Panc1 (cell line): ENCODE measurements at regions not wholly inside any gene's neighbourhood (a gene's known extent, or its start where the extent isn't known, plus 50 kb on each side); places are given as distances from the start of the nearest gene placed in this dataset.

Source experiments
- ATAC-seq: fragments of 200-7000 bp; cut with Tn5 transposase; 2 replicates; pipeline ENCODE4 v1.9.1; 2020; ENCODE audit warnings: mild to moderate bottlenecking, moderate library complexity
- BruUV-seq: library from RNA; stranded (reverse); fragments of 400-500 nt; replicated peaks from 2 replicates; lab custom pipeline; 2021; lab: Mats Ljungman, UMichigan
- CTCF ChIA-PET: fragments of 300-600 bp; sonication (Branson Sonifier 250); formaldehyde crosslinking; loops from one replicate; lab custom pipeline; 2022; ENCODE audit warnings: antibody characterized with exemption; lab: Charles Lee
- POLR2A ChIA-PET: fragments of 300-600 bp; sonication (Branson Sonifier 250); formaldehyde crosslinking; loops from one replicate; lab custom pipeline; 2022; ENCODE audit warnings: antibody characterized with exemption; lab: Charles Lee
- DNase-seq: peaks from one replicate; pipeline ENCODE4 v3.0.0-alpha.2; 2010; ENCODE audit warnings: low read depth, low spot score
- H3K27ac ChIP-seq: 2 replicates; pipeline ENCODE4 v1.5.1; 2011; ENCODE audit warnings: mild to moderate bottlenecking, low read length, inconsistent platforms
- H3K27me3 ChIP-seq: fragments of 200-500 bp; sonication (Bioruptor generic); 2 replicates; pipeline ENCODE4 v1.6.0; 2014; ENCODE audit warnings: low read length, inconsistent platforms; ENCODE audit not compliant: control insufficient read depth, insufficient read depth
- H3K36me3 ChIP-seq: fragments of 200-500 bp; sonication (Bioruptor generic); 2 replicates; pipeline ENCODE4 v1.5.1; 2014; ENCODE audit warnings: inconsistent platforms, mild to moderate bottlenecking, low read length, moderate library complexity; ENCODE audit not compliant: control insufficient read depth, insufficient read depth
- H3K4me1 ChIP-seq: 2 replicates; pipeline ENCODE4 v1.5.1; 2011; ENCODE audit warnings: inconsistent platforms, mild to moderate bottlenecking, low read length, moderate library complexity; ENCODE audit not compliant: control insufficient read depth, insufficient read depth
- H3K4me3 ChIP-seq, 2 experiments: 2 replicates each; pipeline ENCODE4 v1.5.1; 2011 to 2012; ENCODE audit warnings: low read depth in 2 of 2, low read length in 2 of 2, mild to moderate bottlenecking in 2 of 2, inconsistent platforms in 1 of 2, moderate library complexity in 1 of 2
- H3K9me3 ChIP-seq: fragments of 200-500 bp; sonication (Bioruptor generic); 2 replicates; pipeline ENCODE4 v1.5.1; 2014; ENCODE audit warnings: low read depth, mild to moderate bottlenecking, inconsistent platforms, low read length, moderate library complexity; ENCODE audit not compliant: control insufficient read depth, insufficient read depth
- POLR2AphosphoS5 ChIP-seq: IDR thresholded peaks from 2 replicates; pipeline ENCODE4 v1.6.1; 2012; ENCODE audit warnings: mild to moderate bottlenecking, low read depth, low read length, moderate library complexity
- REST ChIP-seq, 2 experiments: IDR thresholded peaks; 2 replicates each; pipeline ENCODE4 v1.6.1; 2011 to 2012; ENCODE audit warnings: low read depth in 2 of 2, control low read depth in 1 of 2, low read length in 1 of 2, mild to moderate bottlenecking in 1 of 2, moderate library complexity in 1 of 2; ENCODE audit not compliant: insufficient read depth in 1 of 2
- SIN3A ChIP-seq: IDR thresholded peaks from 2 replicates; pipeline ENCODE4 v1.6.1; 2012; ENCODE audit warnings: low read depth, mild to moderate bottlenecking, low read length, moderate library complexity, borderline replicate concordance; ENCODE audit not compliant: insufficient read depth
- TCF7L2 ChIP-seq: IDR thresholded peaks from 2 replicates; pipeline ENCODE4 v1.6.1; 2011; ENCODE audit warnings: mild to moderate bottlenecking, low read depth, low read length, inconsistent platforms
- in situ Hi-C: cut with HindIII; loops from 2 replicates; pipeline ENCODE4 v1.10.0; 2016; ENCODE audit warnings: low sequenced_read_pairs, low pct_unique_long_range_greater_than_20kb
- intact Hi-C: fragments of 100-400 bp; cut with micrococcal nuclease; formaldehyde crosslinking; loops from one replicate; pipeline ENCODE4 v1.10.0; 2022; ENCODE audit not compliant: unreplicated experiment
- TF ChIP-seq, protein P1 (sequence below): fragments of 450-650 bp; IDR thresholded peaks from 2 replicates; pipeline ENCODE4 v1.5.1; 2017; ENCODE audit warnings: mild to moderate bottlenecking

- intact Hi-C loops (no loop called here), in situ Hi-C loops (no loop called here)
- no peaks in the 10 kb centered on the region for H3K36me3 ChIP-seq
- H3K4me1 ChIP-seq = no peaks in the 10 kb centered on the region
- H3K9me3 ChIP-seq = no peaks in the 10 kb centered on the region
- no peaks in the 10 kb centered on the region for H3K27me3 ChIP-seq
- H3K27ac ChIP-seq = no peak overlapping the region
- ChIA-PET POLR2A (no interaction called here), CTCF (no interaction called here)
- TF ChIP-seq TCF7L2 (no peak), SIN3A (no peak), POLR2AphosphoS5 (no peak), REST (IDR thresholded peaks at IDR 0.05; ENCODE audit: insufficient read depth in 1 of 2, low read depth in 2 of 2, low read length in 1 of 2) (no peak)
- TF ChIP-seq, protein P1, sequence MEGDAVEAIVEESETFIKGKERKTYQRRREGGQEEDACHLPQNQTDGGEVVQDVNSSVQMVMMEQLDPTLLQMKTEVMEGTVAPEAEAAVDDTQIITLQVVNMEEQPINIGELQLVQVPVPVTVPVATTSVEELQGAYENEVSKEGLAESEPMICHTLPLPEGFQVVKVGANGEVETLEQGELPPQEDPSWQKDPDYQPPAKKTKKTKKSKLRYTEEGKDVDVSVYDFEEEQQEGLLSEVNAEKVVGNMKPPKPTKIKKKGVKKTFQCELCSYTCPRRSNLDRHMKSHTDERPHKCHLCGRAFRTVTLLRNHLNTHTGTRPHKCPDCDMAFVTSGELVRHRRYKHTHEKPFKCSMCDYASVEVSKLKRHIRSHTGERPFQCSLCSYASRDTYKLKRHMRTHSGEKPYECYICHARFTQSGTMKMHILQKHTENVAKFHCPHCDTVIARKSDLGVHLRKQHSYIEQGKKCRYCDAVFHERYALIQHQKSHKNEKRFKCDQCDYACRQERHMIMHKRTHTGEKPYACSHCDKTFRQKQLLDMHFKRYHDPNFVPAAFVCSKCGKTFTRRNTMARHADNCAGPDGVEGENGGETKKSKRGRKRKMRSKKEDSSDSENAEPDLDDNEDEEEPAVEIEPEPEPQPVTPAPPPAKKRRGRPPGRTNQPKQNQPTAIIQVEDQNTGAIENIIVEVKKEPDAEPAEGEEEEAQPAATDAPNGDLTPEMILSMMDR = no peak
- no peak for ATAC-seq
- H3K4me3 ChIP-seq = no peak overlapping the region
- DNase-seq = no peak
- BruUV-seq = no TSS peak
Measured at GRCh38 chr14:51568366-51568765, 83.3 kb upstream of the FRMD6 start.

DNA sequence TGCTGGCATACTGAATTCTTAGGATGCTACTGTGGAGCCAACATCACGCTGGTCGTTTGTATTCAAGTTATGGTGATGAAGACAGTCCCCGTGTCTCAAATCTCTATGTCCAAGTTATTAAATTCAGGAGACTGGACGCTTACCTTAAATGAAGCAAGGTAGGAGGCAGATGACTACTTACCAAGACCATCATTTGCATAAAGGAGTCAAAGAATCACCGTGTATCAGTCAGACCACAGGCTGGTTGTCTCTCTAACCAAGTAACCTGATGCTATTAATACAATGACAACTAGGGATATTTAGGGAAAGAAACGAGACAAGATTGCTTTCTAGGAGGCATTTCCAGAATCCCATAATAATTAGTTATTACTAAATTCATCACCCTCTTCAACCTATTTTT, 78.1 kb upstream of the FRMD6 start:
- in situ Hi-C loops = no loop called here
- H3K9me3 ChIP-seq = no peaks in the 10 kb centered on the region
- H3K4me3 ChIP-seq = no peak overlapping the region
- ATAC-seq = no peak
- H3K4me1 ChIP-seq = no peaks in the 10 kb centered on the region
- H3K27me3 ChIP-seq = no peaks in the 10 kb centered on the region
- H3K27ac ChIP-seq = no peak overlapping the region
- intact Hi-C loops = no loop called here
- CTCF ChIA-PET = no interaction called here
- no peaks in the 10 kb centered on the region for H3K36me3 ChIP-seq
- POLR2A ChIA-PET = no interaction called here
- BruUV-seq = no TSS peak
- no peak for DNase-seq
- TF ChIP-seq, protein P1 = no peak
- TF ChIP-seq POLR2AphosphoS5 (no peak), REST (IDR thresholded peaks at IDR 0.05; ENCODE audit: insufficient read depth in 1 of 2, low read depth in 2 of 2, low read length in 1 of 2) (no peak), TCF7L2 (no peak), SIN3A (no peak)
